C4-2B (cell line): ENCODE measurements at regions not wholly inside any gene's neighbourhood (a gene's known extent, or its start where the extent isn't known, plus 50 kb on each side); places are given as distances from the start of the nearest gene placed in this dataset.

Source experiments
- ZFX ChIP-seq: fragments of 450-650 bp; IDR thresholded peaks from 2 replicates; pipeline ENCODE4 v1.6.1; 2017
- TF ChIP-seq, protein P1 (sequence below): fragments of 450-650 bp; conservative IDR thresholded peaks from 2 replicates; pipeline ENCODE4 v1.5.1; 2017; ENCODE audit warnings: mild to moderate bottlenecking

DNA sequence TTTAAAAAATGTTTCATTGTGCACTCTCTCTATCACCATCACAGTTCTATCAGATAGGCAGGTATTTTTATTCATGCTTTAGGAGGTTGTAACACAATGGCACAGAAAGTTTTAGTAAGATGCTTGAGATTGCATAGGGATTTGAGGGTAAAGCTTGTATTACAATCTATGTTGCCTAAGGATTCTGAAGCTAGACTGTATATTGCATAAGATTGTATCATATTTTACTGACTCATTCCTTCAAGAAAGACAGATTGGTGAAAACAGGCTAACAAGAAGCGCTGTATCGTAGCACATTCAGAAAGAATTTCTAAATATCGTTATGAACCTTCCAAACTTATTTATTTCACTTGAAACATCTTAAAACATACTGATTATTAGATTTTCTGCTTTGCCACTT lies 577.7 kb downstream of the EBF1 start:
- TF ChIP-seq, protein P1, sequence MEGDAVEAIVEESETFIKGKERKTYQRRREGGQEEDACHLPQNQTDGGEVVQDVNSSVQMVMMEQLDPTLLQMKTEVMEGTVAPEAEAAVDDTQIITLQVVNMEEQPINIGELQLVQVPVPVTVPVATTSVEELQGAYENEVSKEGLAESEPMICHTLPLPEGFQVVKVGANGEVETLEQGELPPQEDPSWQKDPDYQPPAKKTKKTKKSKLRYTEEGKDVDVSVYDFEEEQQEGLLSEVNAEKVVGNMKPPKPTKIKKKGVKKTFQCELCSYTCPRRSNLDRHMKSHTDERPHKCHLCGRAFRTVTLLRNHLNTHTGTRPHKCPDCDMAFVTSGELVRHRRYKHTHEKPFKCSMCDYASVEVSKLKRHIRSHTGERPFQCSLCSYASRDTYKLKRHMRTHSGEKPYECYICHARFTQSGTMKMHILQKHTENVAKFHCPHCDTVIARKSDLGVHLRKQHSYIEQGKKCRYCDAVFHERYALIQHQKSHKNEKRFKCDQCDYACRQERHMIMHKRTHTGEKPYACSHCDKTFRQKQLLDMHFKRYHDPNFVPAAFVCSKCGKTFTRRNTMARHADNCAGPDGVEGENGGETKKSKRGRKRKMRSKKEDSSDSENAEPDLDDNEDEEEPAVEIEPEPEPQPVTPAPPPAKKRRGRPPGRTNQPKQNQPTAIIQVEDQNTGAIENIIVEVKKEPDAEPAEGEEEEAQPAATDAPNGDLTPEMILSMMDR = no peak
- TF ChIP-seq ZFX = no peak
